ENCODE measurements at regions not wholly inside any gene's neighbourhood (a gene's known extent, or its start where the extent isn't known, plus 50 kb on each side); places are given as distances from the start of the nearest gene placed in this dataset. TPM values are rescaled to one million over a fixed set of nuclear protein-coding genes. Genes with fewer than 3 reads are reported as not detected.

DNA sequence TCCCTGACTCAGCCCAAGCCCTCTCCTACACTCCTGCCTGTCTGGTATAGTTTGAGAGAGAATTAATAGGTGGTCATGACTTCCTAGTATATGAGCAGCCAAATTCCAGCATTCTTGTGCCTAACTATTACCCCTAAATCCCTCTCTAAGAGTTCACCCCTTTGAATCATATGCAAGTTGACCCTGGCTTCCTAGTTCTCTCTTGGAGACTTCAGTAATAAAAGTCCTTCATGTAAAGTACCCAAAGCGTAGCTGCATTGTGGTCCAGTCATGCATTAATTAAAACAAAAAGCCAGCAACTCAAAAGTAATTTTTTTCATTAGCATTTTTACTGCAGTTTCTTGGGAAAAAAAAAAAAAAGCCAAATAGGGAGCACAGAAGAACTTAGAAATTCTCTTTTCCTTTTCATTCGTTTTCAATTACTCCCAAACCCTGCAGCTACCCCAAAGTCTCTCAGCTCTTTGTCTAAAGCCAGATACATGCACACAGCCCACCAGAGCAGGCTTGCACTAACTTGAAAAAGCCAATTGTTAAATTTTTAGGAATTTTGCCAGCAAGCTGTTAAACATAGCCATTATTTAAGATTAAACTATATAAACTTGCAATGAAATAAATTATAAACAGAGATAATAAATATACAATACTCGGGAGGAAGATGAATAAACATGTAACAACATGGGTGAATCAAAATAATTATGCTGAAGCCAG is 50.1 kb upstream of the STT3B start:
- TF ChIP-seq POLR2A (IDR thresholded peaks at IDR 0.05; ENCODE audit: low read depth, low read length) (no peak), POLR2AphosphoS5 (IDR thresholded peaks at IDR 0.05; ENCODE audit: insufficient read depth, low read depth, low read length) (no peak), CTCF (IDR thresholded peaks at IDR 0.05; ENCODE audit: extremely low read depth in 1 of 2, insufficient read depth in 1 of 2, low read depth in 1 of 2, low read length in 2 of 2) (no peak), JUN (IDR thresholded peaks at IDR 0.05; ENCODE audit: borderline replicate concordance, insufficient read depth, insufficient read length, low read depth) (no peak), FOS (IDR thresholded peaks at IDR 0.05; ENCODE audit: borderline replicate concordance, insufficient read depth, low read length) (no peak), MYC (IDR thresholded peaks at IDR 0.05; ENCODE audit: low read depth, low read length) (no peak), GATA2 (IDR thresholded peaks at IDR 0.05; ENCODE audit: insufficient read depth, insufficient read length, low read depth, low read length) (no peak), EZH2 (IDR thresholded peaks at IDR 0.05; ENCODE audit: borderline replicate concordance, low read depth, low read length, severe bottlenecking) (no peak)
- TF ChIP-seq, protein P1, sequence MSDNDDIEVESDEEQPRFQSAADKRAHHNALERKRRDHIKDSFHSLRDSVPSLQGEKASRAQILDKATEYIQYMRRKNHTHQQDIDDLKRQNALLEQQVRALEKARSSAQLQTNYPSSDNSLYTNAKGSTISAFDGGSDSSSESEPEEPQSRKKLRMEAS (IDR thresholded peaks at IDR 0.05; ENCODE audit: insufficient read depth, insufficient read length): no peak
- no peak overlapping the region for H2AFZ ChIP-seq (ENCODE audit: low read depth, low read length)
- H3K27me3 ChIP-seq (ENCODE audit: control insufficient read depth in 2 of 2, insufficient read depth in 2 of 2, low read length in 2 of 2): peaks cover 0 to 3% of the 10 kb centered on the region in 2 experiments
- dilution Hi-C loops (cut with MboI; ENCODE audit: extremely low pct_ligation_motif_present, low sequenced_read_pairs) (no loop called here), intact Hi-C loops (cut with micrococcal nuclease) (no loop called here)
- no peak overlapping the region for H3K4me2 ChIP-seq (ENCODE audit: insufficient read depth, low read length)
- H3K9me1 ChIP-seq (replicated peaks; ENCODE audit: control insufficient read depth, extremely low read depth, insufficient read depth, low read length): no peaks in the 10 kb centered on the region
- no peaks in the 10 kb centered on the region for H3K79me2 ChIP-seq (ENCODE audit: control insufficient read depth, insufficient read depth, low read length)
- H3K36me3 ChIP-seq (ENCODE audit: control insufficient read depth in 2 of 2, extremely low read depth in 1 of 2, insufficient read depth in 2 of 2, low read length in 2 of 2): no peaks in the 10 kb centered on the region
- DNase-seq (ENCODE audit: low read depth, low spot score) (no peak), FAIRE-seq (no peak)
- no peak overlapping the region for H3K9ac ChIP-seq (replicated peaks; ENCODE audit: extremely low read depth, insufficient read depth, low read length)
- no peaks in the 10 kb centered on the region for H3K4me1 ChIP-seq (ENCODE audit: control insufficient read depth, extremely low read depth, insufficient read depth, low read length)
- H4K20me1 ChIP-seq (replicated peaks; ENCODE audit: control insufficient read depth, extremely low read depth, insufficient read depth, low read length): no peaks in the 10 kb centered on the region
- H3K9me3 ChIP-seq (replicated peaks; ENCODE audit: control insufficient read depth, insufficient read depth, low read length): no peaks in the 10 kb centered on the region
- no TSS peak for BruUV-seq (replicated peaks)
- POLR2A ChIA-PET: no interaction called here
- H3K27ac ChIP-seq (ENCODE audit: insufficient read depth, low read depth, low read length): no peak overlapping the region
- CTCF ChIA-PET: no interaction called here
- H3K4me3 ChIP-seq (replicated peaks in 1 of 3; ENCODE audit: insufficient read depth in 1 of 3, low read depth in 1 of 3, low read length in 3 of 3): no peak overlapping the region

Small RNAs in the stretch of these regions (microRNA-seq; reads per million reads assigned to microRNA genes)
- 1.5 reads per million for gene MIR466 (ENCODE audit: borderline number of aligned reads, borderline replicate concordance)

Small RNAs in the stretch of these regions (small RNA-seq; reads per million reads assigned to genes)
- gene MIR466 (ENCODE audit: insufficient read depth, insufficient read length, low read depth, low replicate concordance): 0.66 reads per million
- gene RNA5SP127 (ENCODE audit: insufficient read depth, insufficient read length, low read depth, low replicate concordance): not detected

Measured in endothelial cell of umbilical vein (primary cell).